Eye (tissue), 1 donor: ENCODE measurements at regions not wholly inside any gene's neighbourhood (a gene's known extent, or its start where the extent isn't known, plus 50 kb on each side); places are given as distances from the start of the nearest gene placed in this dataset.

Source experiments
- DNase-seq: peaks from one replicate; pipeline ENCODE4 v3.0.0-alpha.2; 2015

- no peak for DNase-seq
These were observed 279.4 kb downstream of the TMA16 start for GRCh38 chr4:163773940-163774339.

GRCh38 chr4:163776957-163777356, 282.5 kb downstream of the TMA16 start:
- no peak for DNase-seq

GRCh38 chr4:163781726-163782125, 287.2 kb downstream of the TMA16 start:
- no peak for DNase-seq

- no peak for DNase-seq
These were observed 295.7 kb downstream of the TMA16 start for GRCh38 chr4:163790231-163790630.

- DNase-seq: no peak
These were observed 301.4 kb downstream of the TMA16 start for GRCh38 chr4:163795885-163796284.

GRCh38 chr4:163804001-163804400, 309.5 kb downstream of the TMA16 start:
- DNase-seq: no peak

GRCh38 chr4:163806653-163807052, 312.2 kb downstream of the TMA16 start:
- DNase-seq: no peak

GRCh38 chr4:163808011-163808410, 313.5 kb downstream of the TMA16 start:
- peak; percentile 38 for DNase-seq

GRCh38 chr4:163810755-163811154, 316.3 kb downstream of the TMA16 start:
- no peak for DNase-seq

- DNase-seq: no peak
These were observed 321.3 kb downstream of the TMA16 start for GRCh38 chr4:163815776-163816175.

- DNase-seq: no peak
These were observed 322.0 kb downstream of the TMA16 start for GRCh38 chr4:163816494-163816893.

- DNase-seq: no peak
These were observed 324.2 kb downstream of the TMA16 start for GRCh38 chr4:163818673-163819072.

- peak; percentile 24 for DNase-seq
These were observed 339.2 kb downstream of the TMA16 start for GRCh38 chr4:163833669-163834068.

GRCh38 chr4:163846008-163846407, 351.5 kb downstream of the TMA16 start:
- DNase-seq: no peak

GRCh38 chr4:163852246-163852645, 357.8 kb downstream of the TMA16 start:
- no peak for DNase-seq

- DNase-seq: no peak
These were observed 363.4 kb downstream of the TMA16 start for GRCh38 chr4:163857903-163858302.

GRCh38 chr4:163858515-163858914, 364.0 kb downstream of the TMA16 start:
- DNase-seq: no peak

GRCh38 chr4:163863082-163863481, 368.6 kb downstream of the TMA16 start:
- DNase-seq: no peak

- no peak for DNase-seq
These were observed 370.5 kb downstream of the TMA16 start for GRCh38 chr4:163865010-163865409.

- DNase-seq: no peak
These were observed 372.3 kb downstream of the TMA16 start for GRCh38 chr4:163866728-163867315.

GRCh38 chr4:163868445-163868844, 374.0 kb downstream of the TMA16 start:
- no peak for DNase-seq

- DNase-seq: no peak
These were observed 376.6 kb downstream of the TMA16 start for GRCh38 chr4:163871078-163871477.

GRCh38 chr4:163875327-163875726, 380.8 kb downstream of the TMA16 start:
- DNase-seq: no peak

- DNase-seq: no peak
These were observed 384.0 kb downstream of the TMA16 start for GRCh38 chr4:163878336-163879121.

GRCh38 chr4:163892417-163892816, 397.9 kb downstream of the TMA16 start:
- DNase-seq: no peak
